Osteocyte (in vitro differentiated cells): ENCODE measurements at regions not wholly inside any gene's neighbourhood (a gene's known extent, or its start where the extent isn't known, plus 50 kb on each side); places are given as distances from the start of the nearest gene placed in this dataset.

Experiments used
- DNase-seq: peaks from one replicate; pipeline ENCODE4 v3.0.0; 2021; ENCODE audit warnings: mixed read lengths; ENCODE audit not compliant: unreplicated experiment; ENCODE audit errors: extremely low spot score
- H3K27ac Mint-ChIP-seq: one replicate; pipeline ENCODE4 v1.8.0; 2021; ENCODE audit warnings: mild to moderate bottlenecking, mixed read lengths; ENCODE audit not compliant: unreplicated experiment
- H3K27me3 Mint-ChIP-seq: one replicate; pipeline ENCODE4 v1.8.0; 2021; ENCODE audit warnings: mixed read lengths; ENCODE audit not compliant: unreplicated experiment
- H3K36me3 Mint-ChIP-seq: one replicate; pipeline ENCODE4 v1.8.0; 2021; ENCODE audit warnings: mixed read lengths; ENCODE audit not compliant: unreplicated experiment
- H3K4me1 Mint-ChIP-seq: one replicate; pipeline ENCODE4 v1.8.0; 2021; ENCODE audit warnings: mixed read lengths; ENCODE audit not compliant: unreplicated experiment
- H3K4me3 Mint-ChIP-seq: one replicate; pipeline ENCODE4 v1.8.0; 2021; ENCODE audit warnings: mild to moderate bottlenecking, moderate library complexity, mixed read lengths; ENCODE audit not compliant: unreplicated experiment
- H3K9me3 Mint-ChIP-seq: one replicate; pipeline ENCODE4 v1.8.0; 2021; ENCODE audit warnings: mixed read lengths; ENCODE audit not compliant: unreplicated experiment
- CTCF ChIP-seq: fragments of 200-600 bp; sonication (generic); IDR thresholded peaks from 2 replicates; pipeline ENCODE4 v1.5.0; 2021; ENCODE audit warnings: antibody characterized with exemption, mild to moderate bottlenecking, moderate library complexity

- Mint-ChIP-seq H3K27ac (no peak overlapping the region), H3K36me3 (no peaks in the 10 kb centered on the region), H3K27me3 (no peaks in the 10 kb centered on the region), H3K4me3 (no peak overlapping the region), H3K4me1 (peaks cover under 1% of the 10 kb centered on the region), H3K9me3 (peaks cover 22% of the 10 kb centered on the region)
- TF ChIP-seq CTCF, result no peak
- DNase-seq, result no peak
These were observed 120.3 kb upstream of the USP9X start for GRCh38 chrX:40964633-40965586.

- Mint-ChIP-seq H3K27ac (no peak overlapping the region), H3K4me3 (no peak overlapping the region), H3K9me3 (peaks cover 18% of the 10 kb centered on the region), H3K36me3 (no peaks in the 10 kb centered on the region), H3K27me3 (no peaks in the 10 kb centered on the region), H3K4me1 (no peaks in the 10 kb centered on the region)
- no peak for TF ChIP-seq CTCF
- DNase-seq, result no peak
These were observed 118.9 kb upstream of the USP9X start for GRCh38 chrX:40966213-40966820.

- Mint-ChIP-seq H3K27me3 (no peaks in the 10 kb centered on the region), H3K27ac (no peak overlapping the region), H3K9me3 (peaks cover 15% of the 10 kb centered on the region), H3K4me3 (no peak overlapping the region), H3K4me1 (no peaks in the 10 kb centered on the region), H3K36me3 (no peaks in the 10 kb centered on the region)
- no peak for TF ChIP-seq CTCF
- no peak for DNase-seq
These were observed 117.1 kb upstream of the USP9X start for GRCh38 chrX:40968180-40968579.

- Mint-ChIP-seq H3K36me3 (no peaks in the 10 kb centered on the region), H3K9me3 (peaks cover 17% of the 10 kb centered on the region), H3K27ac (no peak overlapping the region), H3K4me1 (peaks cover 3% of the 10 kb centered on the region), H3K27me3 (no peaks in the 10 kb centered on the region), H3K4me3 (no peak overlapping the region)
- no peak for DNase-seq
- TF ChIP-seq CTCF, result no peak
These were observed 113.5 kb upstream of the USP9X start for GRCh38 chrX:40971736-40972135.

- H3K27me3 Mint-ChIP-seq, result no peaks in the 10 kb centered on the region
- TF ChIP-seq CTCF, result no peak
- no peak overlapping the region for H3K4me3 Mint-ChIP-seq
- peaks cover 3% of the 10 kb centered on the region for H3K4me1 Mint-ChIP-seq
- no peaks in the 10 kb centered on the region for H3K36me3 Mint-ChIP-seq
- no peak overlapping the region for H3K27ac Mint-ChIP-seq
- H3K9me3 Mint-ChIP-seq, result peaks cover 18% of the 10 kb centered on the region
- no peak for DNase-seq
These were observed 111.6 kb upstream of the USP9X start for GRCh38 chrX:40973619-40974018.
